ENCODE measurements at regions not wholly inside any gene's neighbourhood (a gene's known extent, or its start where the extent isn't known, plus 50 kb on each side); places are given as distances from the start of the nearest gene placed in this dataset.

GRCh38 chr2:195495966-195496365, 161.1 kb upstream of the SLC39A10 start:
- no peak for DNase-seq

- DNase-seq: no peak
These were observed 161.7 kb upstream of the SLC39A10 start for GRCh38 chr2:195495351-195495750.

GRCh38 chr2:195494451-195494850, 162.6 kb upstream of the SLC39A10 start:
- peak; percentile 79 for DNase-seq

DNA sequence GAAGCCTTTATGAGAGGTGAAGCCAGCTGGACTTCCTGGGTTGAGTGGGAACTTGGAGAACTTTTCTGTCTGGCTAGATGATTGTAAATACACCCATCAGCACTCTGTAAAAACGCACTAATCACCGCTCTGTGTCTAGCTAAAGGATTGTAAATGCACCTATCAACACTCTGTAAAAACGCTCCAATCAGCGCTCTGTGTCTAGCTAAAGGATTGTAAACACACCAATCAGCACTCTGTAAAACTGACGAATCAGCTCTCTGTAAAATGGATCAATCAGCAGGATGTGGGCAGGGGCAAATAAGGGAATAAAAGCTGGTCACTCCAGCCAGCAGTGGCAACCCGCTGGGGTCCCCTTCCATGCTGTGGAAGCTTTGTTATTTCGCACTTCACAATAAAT, 163.6 kb upstream of the SLC39A10 start:
- DNase-seq: no peak

- no peak for DNase-seq
These were observed 166.7 kb upstream of the SLC39A10 start for GRCh38 chr2:195490319-195490718.

DNA sequence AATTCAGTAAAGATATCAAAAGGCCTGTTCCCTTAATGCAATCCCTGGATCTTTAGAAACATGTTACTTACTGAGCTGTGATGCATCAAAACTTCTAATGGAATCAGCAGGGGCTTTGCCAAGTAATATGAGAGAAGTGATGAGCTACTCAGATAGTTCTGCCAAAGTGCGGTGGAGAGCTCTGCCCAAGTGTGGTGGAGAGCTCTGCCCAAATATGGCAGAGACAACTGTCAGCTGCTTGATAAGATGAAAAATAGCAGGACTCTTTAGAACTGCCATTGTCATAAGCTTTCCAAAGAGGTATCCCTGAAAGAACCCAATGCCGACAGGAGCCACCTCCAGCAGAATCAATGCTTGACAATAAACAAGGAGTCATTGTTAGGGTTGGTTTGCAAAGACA, 167.9 kb upstream of the SLC39A10 start:
- DNase-seq: no peak

DNA sequence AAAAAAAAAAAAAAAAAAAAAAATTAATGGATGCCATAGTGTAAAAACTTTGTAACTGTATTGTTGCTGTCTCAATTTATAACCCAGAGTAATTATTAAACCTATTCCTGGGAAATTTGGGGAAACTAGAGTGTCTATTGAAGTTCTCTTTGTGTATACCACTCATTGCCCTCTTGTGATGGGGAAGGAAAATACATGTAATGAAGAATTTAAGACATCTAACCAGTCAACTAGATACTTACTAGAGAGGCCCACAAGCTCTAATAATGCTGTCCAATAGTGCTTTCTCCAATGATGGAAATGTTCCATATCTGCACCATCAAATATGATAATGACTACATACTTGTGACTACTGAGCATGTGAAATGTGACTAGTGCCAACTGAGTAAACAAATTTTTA, 168.5 kb upstream of the SLC39A10 start:
- no peak for DNase-seq

DNA sequence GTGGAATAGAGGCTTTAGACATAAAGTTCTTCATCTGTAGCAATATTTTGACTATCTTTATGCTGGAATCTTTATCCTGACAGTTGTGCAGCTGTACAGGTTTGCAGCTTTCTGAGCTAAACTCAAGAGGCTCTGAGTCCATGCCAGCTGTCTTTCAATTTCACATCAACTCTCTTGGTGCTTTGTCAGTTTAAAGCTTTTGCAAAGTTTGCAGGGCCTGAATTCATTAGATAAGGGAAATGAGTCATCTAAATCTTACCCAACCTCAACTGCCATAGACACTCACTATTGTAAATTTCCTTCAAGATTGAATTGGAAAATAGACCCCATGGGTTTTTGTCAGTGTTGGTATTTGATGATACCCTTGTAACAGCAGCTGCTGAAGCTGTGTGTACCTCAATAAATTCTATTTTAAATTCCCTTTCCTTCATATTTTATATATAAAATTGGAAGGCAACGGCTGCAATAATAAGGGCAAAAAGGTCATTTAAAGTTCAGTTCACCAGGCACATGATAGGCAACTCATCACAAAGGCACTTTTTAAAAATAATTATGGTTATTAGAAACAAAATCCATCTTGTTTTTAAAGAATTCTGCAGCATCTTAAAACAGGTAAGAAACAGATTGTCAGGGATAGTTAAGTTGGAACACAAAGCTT, 169.9 kb upstream of the SLC39A10 start:
- peak; percentile 86 for DNase-seq

DNA sequence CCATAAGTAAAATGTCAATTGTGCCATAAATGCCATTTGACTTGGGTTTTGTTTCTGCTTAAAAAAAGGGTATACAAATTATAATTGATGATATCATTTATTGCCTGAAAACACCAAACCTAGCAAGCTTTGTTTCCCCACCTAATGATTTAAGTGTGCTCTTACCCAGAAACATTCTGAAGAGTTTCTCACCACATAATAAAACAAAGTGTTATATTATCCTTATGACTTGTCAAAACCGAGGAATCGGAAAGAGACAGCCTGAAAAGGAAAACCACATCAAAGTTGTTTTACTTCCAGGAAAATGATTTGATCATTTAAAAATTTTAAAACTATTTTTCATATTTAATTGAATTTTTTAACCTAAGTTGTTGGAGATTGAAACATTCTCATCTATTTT, 170.5 kb upstream of the SLC39A10 start:
- DNase-seq: peak; percentile 58

GRCh38 chr2:195482010-195482409, 175.0 kb upstream of the SLC39A10 start:
- DNase-seq: no peak

- no peak for DNase-seq
These were observed 176.9 kb upstream of the SLC39A10 start for GRCh38 chr2:195480121-195480520.

GRCh38 chr2:195479407-195479806, 177.6 kb upstream of the SLC39A10 start:
- no peak for DNase-seq

DNA sequence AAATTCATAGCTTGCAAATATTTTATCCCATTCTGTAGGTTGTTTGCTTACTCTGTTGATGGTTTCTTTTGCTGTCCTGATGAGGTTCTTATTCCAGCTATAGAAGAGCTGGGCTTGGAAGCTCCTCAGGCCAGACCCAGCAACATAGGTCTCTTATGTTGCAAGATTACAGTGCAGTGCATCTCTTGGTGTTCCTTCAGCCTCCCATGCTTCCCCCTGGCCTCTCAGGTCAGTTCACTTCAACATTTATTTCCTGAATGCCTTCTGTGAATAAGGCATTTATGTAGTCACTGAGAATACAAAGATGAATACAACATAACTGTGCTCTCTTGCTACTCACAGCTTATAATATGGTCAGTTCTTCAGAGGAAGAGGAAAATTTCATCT, 179.0 kb upstream of the SLC39A10 start:
- peak; percentile 27 for DNase-seq

DNA sequence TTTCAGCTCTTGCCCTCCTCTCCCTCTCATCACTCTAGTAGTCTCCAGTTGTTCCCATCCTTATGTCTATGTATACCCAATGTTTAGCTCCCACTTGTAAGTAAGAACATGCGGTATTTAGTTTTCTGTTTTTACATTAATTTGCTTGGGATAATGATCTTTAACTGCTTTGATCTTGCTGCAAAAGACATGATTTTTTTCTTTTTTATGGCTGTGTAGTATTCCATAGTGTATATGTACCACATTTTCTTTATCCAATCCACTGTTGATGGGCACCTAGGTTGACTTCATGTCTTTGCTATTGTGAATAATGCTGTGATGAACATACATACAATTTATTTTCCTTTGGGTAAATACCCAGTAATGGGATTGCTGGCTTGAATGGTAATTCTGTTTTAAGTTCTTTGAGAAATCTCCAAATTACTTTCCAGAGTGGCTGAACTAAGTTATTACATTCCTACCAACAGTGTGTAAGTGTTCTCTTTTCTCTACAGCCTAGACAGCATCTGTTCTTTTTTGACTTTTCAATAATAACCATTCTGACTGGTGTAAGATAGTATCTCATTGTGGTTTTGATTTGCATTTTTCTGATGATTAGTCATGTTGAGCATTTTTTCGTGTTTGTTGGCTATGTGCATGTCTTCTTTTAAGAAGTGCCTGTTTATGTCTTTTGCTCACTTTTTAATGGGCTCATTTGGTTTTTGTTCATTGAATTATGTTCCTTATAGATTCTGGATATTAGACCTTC, 179.6 kb upstream of the SLC39A10 start:
- DNase-seq: peak; percentile 91

- no peak for DNase-seq
These were observed 181.7 kb upstream of the SLC39A10 start for GRCh38 chr2:195475336-195475735.

DNA sequence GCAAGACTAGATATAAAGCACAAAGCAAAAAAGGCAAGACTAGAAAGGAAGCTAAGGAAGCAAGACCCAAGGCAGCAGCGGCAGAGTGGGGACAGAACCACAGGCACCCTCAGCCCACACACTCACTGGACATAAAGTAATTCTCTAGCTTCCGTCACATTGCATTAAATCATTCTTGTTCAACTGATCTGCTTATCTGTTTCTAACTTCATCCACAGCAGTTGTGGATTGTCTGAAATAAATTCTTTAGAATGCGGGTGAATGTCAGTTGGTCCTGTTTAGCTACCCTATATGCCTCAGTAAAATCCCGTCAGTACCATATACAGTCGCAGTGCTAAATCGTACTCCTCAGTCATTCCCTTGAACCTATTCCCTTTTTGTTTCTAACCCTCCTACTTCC, 183.2 kb upstream of the SLC39A10 start:
- DNase-seq: no peak

- DNase-seq: no peak
These were observed 184.4 kb upstream of the SLC39A10 start for GRCh38 chr2:195472501-195473234.

DNA sequence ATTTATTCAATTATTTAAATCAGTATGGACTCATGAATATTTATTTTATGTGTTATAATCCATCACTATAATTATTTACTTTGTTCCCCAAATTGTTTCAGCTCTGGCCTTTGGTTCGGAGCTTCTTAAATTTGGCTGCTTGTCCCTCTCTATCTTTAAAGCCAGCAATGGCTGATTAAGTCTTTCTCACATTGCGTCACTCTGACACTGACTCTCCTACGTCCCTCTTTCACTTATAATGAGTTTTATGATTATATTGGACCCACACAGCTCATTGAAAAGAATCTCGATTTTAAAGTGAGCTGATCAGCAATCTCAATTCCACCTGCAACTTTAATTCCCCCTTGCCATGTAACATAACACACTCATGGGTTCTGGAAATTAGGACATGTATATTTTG, 185.2 kb upstream of the SLC39A10 start:
- no peak for DNase-seq

DNA sequence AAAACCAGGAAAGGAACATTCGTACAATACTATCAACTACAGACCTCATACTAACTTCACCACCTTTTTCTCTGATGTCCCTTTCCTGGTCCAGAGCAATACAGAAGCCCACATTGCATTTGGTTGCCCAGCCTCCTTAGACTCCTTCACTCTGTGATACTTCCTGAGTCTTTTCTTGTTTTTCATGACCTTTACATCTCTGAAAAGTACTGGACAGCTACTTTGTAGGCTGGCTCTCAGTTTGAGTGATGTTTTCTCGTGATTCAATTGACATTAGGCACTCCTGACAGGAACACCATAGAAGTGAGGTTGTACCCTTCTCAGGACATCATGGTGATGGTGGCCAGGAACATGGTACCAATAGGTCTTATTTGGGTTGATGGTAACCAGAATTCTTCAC, 185.9 kb upstream of the SLC39A10 start:
- DNase-seq: no peak

DNA sequence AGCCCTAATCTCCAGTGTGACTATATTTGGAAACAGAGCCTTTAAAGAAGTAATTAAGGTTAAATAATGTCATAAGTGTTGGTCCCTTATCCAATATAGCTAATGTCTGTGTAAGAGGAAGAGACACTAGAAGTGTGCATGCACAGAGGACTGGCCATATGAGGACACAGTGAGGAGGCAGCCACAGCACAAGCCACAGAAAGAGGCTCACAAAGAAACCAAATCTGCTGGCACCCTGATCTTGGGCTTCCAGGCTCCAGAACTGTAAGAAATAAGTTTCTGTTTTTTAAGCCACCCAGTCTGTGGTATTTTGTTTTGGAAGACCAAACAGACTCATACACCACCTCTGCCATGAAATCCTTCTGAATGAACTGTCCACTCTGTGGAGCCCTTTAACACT, 186.4 kb upstream of the SLC39A10 start:
- DNase-seq: no peak

- DNase-seq: no peak
These were observed 188.3 kb upstream of the SLC39A10 start for GRCh38 chr2:195468771-195469170.

GRCh38 chr2:195466427-195466826, 190.6 kb upstream of the SLC39A10 start:
- DNase-seq: no peak

DNA sequence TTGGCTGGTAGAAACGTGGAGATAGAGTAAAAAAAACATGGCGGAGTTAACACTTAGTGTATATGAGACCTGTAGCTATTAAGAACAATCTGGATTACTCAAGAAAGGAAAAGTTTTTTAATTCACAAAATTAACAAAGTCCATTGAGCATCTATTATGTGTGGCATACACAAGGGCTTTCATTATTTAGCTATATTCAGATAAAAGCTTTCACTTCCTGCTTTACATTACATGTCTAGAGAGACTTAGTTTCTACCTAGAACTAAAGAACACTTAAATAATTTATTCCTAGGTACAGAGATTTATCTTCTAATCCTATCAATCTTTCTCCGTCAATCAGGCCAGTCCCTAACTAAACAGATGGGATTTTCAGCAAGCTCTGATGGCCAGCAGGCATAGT, 196.0 kb upstream of the SLC39A10 start:
- DNase-seq: no peak

DNA sequence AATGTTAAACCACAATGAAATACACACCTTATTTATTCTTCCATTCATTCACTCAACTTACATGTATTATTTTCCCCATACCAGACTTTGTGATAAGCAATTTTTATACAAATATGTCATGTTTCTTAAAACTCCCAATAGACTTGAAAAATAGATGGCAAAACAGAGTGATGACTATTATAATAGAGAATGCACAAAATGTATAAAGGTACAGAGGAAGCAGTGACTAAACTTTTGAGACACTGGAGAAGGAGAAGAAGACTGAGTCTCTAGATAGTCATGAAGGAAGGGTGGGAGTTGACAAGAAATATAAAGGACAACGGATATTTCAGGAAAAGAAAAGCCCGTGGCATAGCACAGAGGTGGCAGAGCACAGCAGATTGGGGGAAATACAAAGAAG, 198.1 kb upstream of the SLC39A10 start:
- DNase-seq: no peak

Measured in fibroblast of skin of abdomen (primary cell).